NT2/D1 (cell line): ENCODE measurements at regions not wholly inside any gene's neighbourhood (a gene's known extent, or its start where the extent isn't known, plus 50 kb on each side); places are given as distances from the start of the nearest gene placed in this dataset.

Source experiments
- DNase-seq: peaks from one replicate; pipeline ENCODE4 v3.0.0-alpha.2; 2011; ENCODE audit warnings: low read depth, low spot score
- H3K27me3 ChIP-seq: 2 replicates; pipeline ENCODE4 v1.6.0; 2011; ENCODE audit warnings: mild to moderate bottlenecking; ENCODE audit not compliant: insufficient read length, insufficient read depth
- H3K36me3 ChIP-seq: 2 replicates; pipeline ENCODE4 v1.6.1; 2011; ENCODE audit warnings: mild to moderate bottlenecking, low read length, mixed read lengths; ENCODE audit not compliant: insufficient read depth, insufficient read length
- H3K4me1 ChIP-seq: 2 replicates; pipeline ENCODE4 v1.5.1; 2011; ENCODE audit not compliant: insufficient read depth, insufficient read length
- H3K4me3 ChIP-seq: 2 replicates; pipeline ENCODE4 v1.5.1; 2011; ENCODE audit warnings: low read depth; ENCODE audit not compliant: insufficient read length
- H3K9ac ChIP-seq: 2 replicates; pipeline ENCODE4 v1.6.0; 2011; ENCODE audit warnings: low read depth; ENCODE audit not compliant: insufficient read length
- H3K9me3 ChIP-seq: 2 replicates; pipeline ENCODE4 v1.5.1; 2011; ENCODE audit warnings: mild to moderate bottlenecking, low read length; ENCODE audit not compliant: insufficient read depth
- SUZ12 ChIP-seq: IDR thresholded peaks from 2 replicates; pipeline ENCODE4 v1.6.1; 2011; ENCODE audit not compliant: insufficient read length, insufficient read depth; ENCODE audit errors: extremely low read depth
- YY1 ChIP-seq: IDR thresholded peaks from 2 replicates; pipeline ENCODE4 v1.6.1; 2011; ENCODE audit not compliant: insufficient read length, insufficient read depth
- ZNF274 ChIP-seq: IDR thresholded peaks from 2 replicates; pipeline ENCODE4 v1.6.1; 2011; ENCODE audit warnings: mild to moderate bottlenecking, low read depth, low read length

DNA sequence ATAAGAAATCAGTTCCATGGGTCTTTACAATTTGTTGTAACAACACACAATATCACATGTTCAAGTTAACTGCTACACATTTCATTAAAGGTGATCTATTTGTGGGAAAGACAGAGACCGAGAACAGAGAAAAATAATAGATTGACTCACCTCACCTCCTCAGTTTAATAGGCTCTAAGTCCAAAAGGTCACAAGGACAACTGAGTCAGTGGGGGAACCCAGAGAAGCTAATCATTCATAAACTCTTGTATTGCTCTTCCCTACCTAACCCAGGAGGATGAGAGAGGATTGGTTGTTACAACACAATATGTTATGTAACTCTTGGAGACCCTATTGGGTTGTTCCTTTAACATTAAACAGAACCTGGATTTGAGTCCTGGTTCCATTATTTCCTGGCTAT lies 72.2 kb upstream of the CRY1 start:
- Histone ChIP-seq H3K9ac (no peak overlapping the region), H3K4me1 (no peaks in the 10 kb centered on the region)
- no peak for TF ChIP-seq SUZ12
- no peak for TF ChIP-seq ZNF274
- no peak for TF ChIP-seq YY1

DNA sequence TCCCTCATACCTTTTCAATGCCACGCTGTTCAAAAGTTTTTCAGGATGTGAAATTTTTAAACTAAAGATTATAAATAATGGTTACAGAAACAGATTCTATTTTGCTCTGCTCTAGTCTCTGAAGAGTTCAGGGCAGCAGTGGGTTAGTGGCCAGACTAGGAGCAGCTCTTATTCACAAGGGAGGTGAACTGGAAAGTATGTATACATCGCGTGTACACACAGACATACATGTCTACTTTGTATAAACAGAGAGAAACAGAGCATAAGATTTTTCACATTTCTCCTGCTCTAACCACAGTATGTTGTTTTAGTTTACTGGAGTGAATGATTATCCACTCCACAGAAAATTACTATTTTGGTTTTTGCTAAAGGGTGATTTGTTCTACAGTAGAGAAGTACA lies 74.4 kb upstream of the CRY1 start:
- no peak overlapping the region for H3K4me3 ChIP-seq
- DNase-seq: no peak
- TF ChIP-seq ZNF274 (no peak), SUZ12 (no peak)
- no peaks in the 10 kb centered on the region for H3K27me3 ChIP-seq
- H3K4me1 ChIP-seq: no peaks in the 10 kb centered on the region
- H3K9me3 ChIP-seq: no peaks in the 10 kb centered on the region
- H3K36me3 ChIP-seq: no peaks in the 10 kb centered on the region
- no peak overlapping the region for H3K9ac ChIP-seq

More for the DNA sequence above, 72.2 kb upstream of the CRY1 start:
- no peaks in the 10 kb centered on the region for H3K9me3 ChIP-seq
- H3K4me3 ChIP-seq: no peak overlapping the region
- no peak for DNase-seq
- H3K27me3 ChIP-seq: no peaks in the 10 kb centered on the region
- no peaks in the 10 kb centered on the region for H3K36me3 ChIP-seq

- DNase-seq: no peak
- H3K27me3 ChIP-seq: no peaks in the 10 kb centered on the region
- TF ChIP-seq SUZ12: no peak
- TF ChIP-seq YY1: no peak
- TF ChIP-seq ZNF274: no peak
- H3K4me3 ChIP-seq: no peak overlapping the region
- no peaks in the 10 kb centered on the region for H3K9me3 ChIP-seq
- H3K36me3 ChIP-seq: no peaks in the 10 kb centered on the region
- no peaks in the 10 kb centered on the region for H3K4me1 ChIP-seq
- H3K9ac ChIP-seq: no peak overlapping the region
These were observed 75.9 kb upstream of the CRY1 start for GRCh38 chr12:107169200-107169599.

DNA sequence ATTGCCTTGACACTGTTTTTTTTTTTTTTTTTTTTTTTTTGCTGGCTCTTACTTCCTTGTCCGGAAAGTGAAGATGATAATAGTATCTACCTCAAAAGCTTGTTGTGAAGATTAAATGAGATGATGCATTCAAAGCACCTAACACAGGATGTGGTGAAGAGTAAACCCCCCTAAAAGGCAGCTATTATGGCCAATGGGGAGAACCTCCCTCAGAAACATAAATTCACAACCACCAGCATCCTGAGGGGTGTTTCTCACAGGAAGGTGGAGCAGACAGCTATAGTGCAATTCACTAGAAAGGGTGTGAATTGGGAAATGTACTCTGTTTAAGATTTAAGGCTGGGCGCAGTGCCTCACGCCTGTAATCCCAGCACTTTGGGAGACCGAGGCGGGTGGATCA lies 85.4 kb upstream of the CRY1 start:
- H3K4me3 ChIP-seq: no peak overlapping the region
- H3K9ac ChIP-seq: no peak overlapping the region
- DNase-seq: no peak
- H3K36me3 ChIP-seq: no peaks in the 10 kb centered on the region
- TF ChIP-seq SUZ12 (no peak), ZNF274 (no peak), YY1 (no peak)
- H3K27me3 ChIP-seq: no peaks in the 10 kb centered on the region
- no peaks in the 10 kb centered on the region for H3K9me3 ChIP-seq
- H3K4me1 ChIP-seq: no peaks in the 10 kb centered on the region

DNA sequence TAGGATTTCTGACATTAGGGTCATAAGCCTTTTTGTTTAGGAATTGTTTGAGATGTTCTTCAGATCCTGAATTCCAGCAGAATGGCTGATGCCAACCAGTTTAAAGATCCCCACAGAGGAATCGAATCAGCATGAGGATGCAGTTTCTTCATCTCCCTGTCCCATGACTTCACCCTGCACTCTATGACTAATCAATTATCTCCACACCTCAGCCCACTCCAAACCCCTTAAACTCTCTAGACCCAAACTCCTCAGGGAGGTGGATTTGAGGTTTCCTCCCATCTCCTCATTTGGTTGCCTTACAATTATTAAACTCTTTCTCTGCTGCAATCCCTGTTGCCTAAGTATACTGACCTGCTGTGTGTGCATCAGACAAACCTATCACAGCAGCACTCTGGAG lies 86.5 kb upstream of the CRY1 start:
- no peak for TF ChIP-seq ZNF274
- no peak for TF ChIP-seq SUZ12
- TF ChIP-seq YY1: no peak
- Histone ChIP-seq H3K36me3 (no peaks in the 10 kb centered on the region), H3K9me3 (no peaks in the 10 kb centered on the region), H3K9ac (no peak overlapping the region), H3K27me3 (no peaks in the 10 kb centered on the region), H3K4me1 (peaks cover 4% of the 10 kb centered on the region), H3K4me3 (no peak overlapping the region)
- DNase-seq: no peak

DNA sequence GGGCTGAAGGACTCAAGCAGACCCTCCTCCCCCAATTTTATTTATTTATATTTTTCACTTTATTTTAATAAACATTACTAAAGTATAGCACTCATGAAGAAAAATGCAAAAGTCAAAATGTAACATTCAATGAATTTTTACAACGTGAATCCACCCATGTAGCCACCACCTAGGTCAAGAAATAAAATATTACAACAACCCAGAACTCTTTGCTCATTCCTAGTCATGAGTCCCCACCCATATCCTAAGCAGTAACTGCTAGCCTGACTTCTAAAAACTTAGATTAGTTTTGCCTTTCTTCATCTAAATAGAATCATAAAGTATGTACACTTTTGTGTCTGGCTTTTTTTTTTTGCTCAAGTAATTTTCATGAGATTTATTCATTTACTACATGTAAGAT lies 86.9 kb upstream of the CRY1 start:
- no peak overlapping the region for H3K4me3 ChIP-seq
- peaks cover 4% of the 10 kb centered on the region for H3K4me1 ChIP-seq
- H3K27me3 ChIP-seq: no peaks in the 10 kb centered on the region
- no peaks in the 10 kb centered on the region for H3K9me3 ChIP-seq
- no peak for DNase-seq
- no peak overlapping the region for H3K9ac ChIP-seq
- TF ChIP-seq ZNF274 (no peak), YY1 (no peak), SUZ12 (no peak)
- H3K36me3 ChIP-seq: no peaks in the 10 kb centered on the region

DNA sequence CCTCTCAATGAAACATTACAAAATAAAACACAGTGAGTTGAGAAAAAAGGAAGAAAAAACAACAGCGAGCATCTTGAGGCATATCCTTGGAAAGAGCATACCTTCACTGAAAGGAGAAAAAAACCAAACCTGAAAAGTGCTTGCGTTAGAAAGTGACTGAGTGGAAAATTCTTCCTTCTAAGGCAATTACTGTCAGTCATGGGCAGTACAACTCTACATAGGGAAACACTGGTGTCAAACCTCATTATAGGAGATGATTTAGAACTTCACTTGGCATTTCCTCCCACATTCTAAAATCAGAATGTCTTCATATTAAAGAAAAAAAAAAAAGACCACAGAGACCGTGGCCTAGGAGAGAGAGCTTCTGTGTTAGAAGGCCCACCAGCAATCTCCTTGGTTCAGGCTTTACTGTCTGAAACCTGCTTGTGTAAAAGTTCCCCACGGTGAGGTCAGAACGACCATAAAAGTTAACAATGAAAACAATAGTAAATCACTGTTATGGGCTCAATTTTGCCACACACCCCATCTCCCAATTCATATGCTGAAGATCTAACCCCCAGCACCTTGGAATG lies 91.1 kb upstream of the CRY1 start:
- H3K4me1 ChIP-seq: peaks cover 4% of the 10 kb centered on the region
- TF ChIP-seq YY1: no peak
- TF ChIP-seq ZNF274: no peak
- TF ChIP-seq SUZ12: no peak

More for the DNA sequence above, 91.1 kb upstream of the CRY1 start:
- Histone ChIP-seq H3K27me3 (no peaks in the 10 kb centered on the region), H3K9me3 (no peaks in the 10 kb centered on the region), H3K36me3 (no peaks in the 10 kb centered on the region), H3K9ac (no peak overlapping the region), H3K4me3 (no peak overlapping the region)
- no peak for DNase-seq
